ENCODE measurements at regions not wholly inside any gene's neighbourhood (a gene's known extent, or its start where the extent isn't known, plus 50 kb on each side); places are given as distances from the start of the nearest gene placed in this dataset.

- TF ChIP-seq MXI1 (IDR thresholded peaks at IDR 0.05; ENCODE audit: borderline replicate concordance, low read depth, low read length) (no peak), POLR2A (IDR thresholded peaks at IDR 0.05; ENCODE audit: low read depth, low read length) (no peak)
- intact Hi-C loops (cut with micrococcal nuclease) (no loop called here), dilution Hi-C loops (cut with HindIII; ENCODE audit: low sequenced_read_pairs, unreplicated experiment) (no loop called here), in situ Hi-C loops (cut with MboI; ENCODE audit: low sequenced_read_pairs) (no loop called here)
- Histone ChIP-seq H3K4me1 (ENCODE audit: control insufficient read depth, insufficient read depth, low read length) (no peaks in the 10 kb centered on the region), H3K27me3 (ENCODE audit: control insufficient read depth, insufficient read depth, low read length) (no peaks in the 10 kb centered on the region), H2BK5ac (ENCODE audit: low read depth, low read length, poor library complexity, severe bottlenecking) (no peak overlapping the region), H2BK15ac (ENCODE audit: low read depth, low read length) (no peak overlapping the region), H4K5ac (ENCODE audit: low read depth, low read length) (no peak overlapping the region), H3K36me3 (ENCODE audit: control insufficient read depth, insufficient read depth, low read length) (no peaks in the 10 kb centered on the region), H3K4ac (ENCODE audit: low read depth, low read length) (no peak overlapping the region), H2AFZ (replicated peaks; ENCODE audit: low read length, poor library complexity) (no peak overlapping the region), H2AK5ac (ENCODE audit: low read depth, low read length) (no peak overlapping the region), H2BK120ac (ENCODE audit: low read depth, low read length) (no peak overlapping the region), H4K20me1 (ENCODE audit: insufficient read depth, low read length) (no peaks in the 10 kb centered on the region), H2AK9ac (replicated peaks; ENCODE audit: low read depth, low read length, poor library complexity) (no peak overlapping the region), H3K4me2 (ENCODE audit: low read depth, low read length) (no peak overlapping the region), H3K79me1 (ENCODE audit: low read depth in 1 of 2, low read length in 2 of 2) (no peaks in the 10 kb centered on the region), H2BK20ac (ENCODE audit: low read depth, low read length) (no peak overlapping the region), H3K14ac (replicated peaks; ENCODE audit: low read depth, low read length) (no peak overlapping the region), H4K91ac (ENCODE audit: insufficient read depth, low read depth, low read length) (no peak overlapping the region), H3K27ac (ENCODE audit: insufficient read depth, low read length) (no peak overlapping the region), H3K23ac (ENCODE audit: low read depth, low read length) (no peak overlapping the region), H3K9me1 (ENCODE audit: insufficient read depth, low read length) (no peaks in the 10 kb centered on the region), H3K9me3 (ENCODE audit: control insufficient read depth, insufficient read depth, low read length) (no peaks in the 10 kb centered on the region), H3K56ac (ENCODE audit: extremely low read depth, insufficient read depth, low read length) (no peak overlapping the region), H3K4me3 (ENCODE audit: insufficient read depth, low read depth, low read length) (no peak overlapping the region), H4K8ac (ENCODE audit: low read depth in 2 of 2, low read length in 2 of 2) (no peak overlapping the region), H3K18ac (ENCODE audit: low read depth, low read length) (no peak overlapping the region), H3K9ac (ENCODE audit: low read depth, low read length) (no peak overlapping the region)
- no peak for DNase-seq
- POLR2A ChIA-PET (ENCODE audit: unreplicated experiment), result no interaction called here
- BruUV-seq (replicated peaks), result no TSS peak
- ATAC-seq (ENCODE audit: low read depth), result no peak
- 0% methylated on average over 1 of the region's 6 CpGs; no CpG with 5 or more reads in 1 of the 2 experiments for WGBS, 2 experiments (ENCODE audit: extremely low coverage in 2 of 2, insufficient read length in 1 of 2)
- CTCF ChIA-PET, result no interaction called here
Observed at GRCh38 chr17:33696102-33696501, 403.0 kb upstream of the ASIC2 start.

Measured in IMR-90 (cell line).